Heart left ventricle (tissue), 16 donors: ENCODE measurements at regions not wholly inside any gene's neighbourhood (a gene's known extent, or its start where the extent isn't known, plus 50 kb on each side); places are given as distances from the start of the nearest gene placed in this dataset.

Source experiments
- ATAC-seq, 4 donors: fragments of 200-7000 bp; cut with Tn5 transposase; one replicate each; pipeline ENCODE4 v1.9.1; 2020 to 2022; ENCODE audit warnings: moderate library complexity in 4 of 4, mild to moderate bottlenecking in 3 of 4, moderate number of reproducible peaks in 1 of 4
- DNase-seq, 5 donors: peaks; one replicate each; pipeline ENCODE4 v3.0.0-alpha.2; 2020
- H3K27ac ChIP-seq, 12 donors: fragments of 200-600 bp; sonication (generic) in 4 of 12; one replicate each; pipeline versions ENCODE4 v1.5.0 to v1.8.0; 2016 to 2022; ENCODE audit warnings: mild to moderate bottlenecking in 2 of 12
- H3K27me3 ChIP-seq, 9 donors: fragments of 200-600 bp; sonication (generic) in 2 of 9; one replicate each; pipeline versions ENCODE4 v1.5.1 to v1.8.0; 2016 to 2022; ENCODE audit warnings: mild to moderate bottlenecking in 3 of 9
- H3K36me3 ChIP-seq, 9 donors: fragments of 200-600 bp; sonication (generic) in 2 of 9; one replicate each; pipeline versions ENCODE4 v1.5.0 to v1.8.0; 2018 to 2022; ENCODE audit warnings: mild to moderate bottlenecking in 2 of 9
- H3K4me1 ChIP-seq, 12 donors: fragments of 200-600 bp; sonication (generic) in 4 of 12; one replicate each; pipeline versions ENCODE4 v1.5.0 to v1.8.0; 2016 to 2022; ENCODE audit warnings: mild to moderate bottlenecking in 3 of 12
- H3K4me3 ChIP-seq, 12 donors: fragments of 200-600 bp; sonication (generic) in 4 of 12; one replicate each; pipeline versions ENCODE4 v1.5.0 to v1.8.0; 2017 to 2022; ENCODE audit warnings: mild to moderate bottlenecking in 9 of 12, moderate library complexity in 4 of 12
- H3K9me3 ChIP-seq, 12 donors: fragments of 200-600 bp; sonication (generic) in 4 of 12; one replicate each; pipeline versions ENCODE4 v1.5.0 to v1.8.0; 2016 to 2022; ENCODE audit warnings: mild to moderate bottlenecking in 1 of 12
- POLR2A ChIP-seq, 2 donors: fragments of 450-650 bp; IDR thresholded peaks; one replicate each; pipeline ENCODE4 v1.6.1; 2017; ENCODE audit warnings: antibody characterized with exemption in 2 of 2, mild to moderate bottlenecking in 2 of 2, moderate library complexity in 2 of 2
- WGBS, 4 donors: extraction: QIAGEN DNeasy Blood & Tissue Kit in 2 of 4; methylation state at CpG; one replicate each; pipeline versions ENCODE4 v1.1.5 to v1.1.7; 2013 to 2018; 5-methylcytosine and 5-hydroxymethylcytosine counted together
- intact Hi-C, 10 donors: fragments of 100-400 bp; cut with DNase I; formaldehyde crosslinking; loops; one replicate each; pipeline versions ENCODE4 v1.11.1 to v1.14.2; 2022
- TF ChIP-seq, protein P1 (sequence below), 12 donors: fragments of 200-600 bp; sonication (generic) in 4 of 12; IDR thresholded peaks; one replicate each; pipeline versions ENCODE4 v1.5.0 to v1.8.0; 2018 to 2022; ENCODE audit warnings: antibody characterized with exemption in 12 of 12, mild to moderate bottlenecking in 5 of 12
- donor health status: ischemic (EF 13 %, LVEDD 7.1; RV severe dilation, severe dysfunction).
- donor health status: healthy with polysubstance abuse.
- donor health status: DM: no; HTN: yes; CAD: no.
- donor health status: DM: no; HTN: no; CAD: no.
- donor health status: ischemic (EF 25% LVEDD 6.9; RV normal size, moderate dysfunction).
- donor health status: ischemic (EF 25% LVEDD 5.7; RV mildly dilated, moderate dysfunction).
- donor health status: healthy.
- donor health status: DM: yes; HTN: yes; CAD: no.
- donor health status: ischemic (EF 35%, LVEDD 5.7; RV mildly dilated, moderate dysfunction).
- donor health status: nonischemic (EF 11% LVEDD 7.7; RV severe dilation, severe dysfunction).
- donor health status: DM: yes; HTN: yes; CAD: no.
- donor health status: PGD.
- donor health status: ischemic (EF 29% LVEDD 5.4; RV normal size, mild dysfunction).
- donor health status: nonischemic (EF 23%, LVEDD 6.1; RV moderate dilation, normal function).

DNA sequence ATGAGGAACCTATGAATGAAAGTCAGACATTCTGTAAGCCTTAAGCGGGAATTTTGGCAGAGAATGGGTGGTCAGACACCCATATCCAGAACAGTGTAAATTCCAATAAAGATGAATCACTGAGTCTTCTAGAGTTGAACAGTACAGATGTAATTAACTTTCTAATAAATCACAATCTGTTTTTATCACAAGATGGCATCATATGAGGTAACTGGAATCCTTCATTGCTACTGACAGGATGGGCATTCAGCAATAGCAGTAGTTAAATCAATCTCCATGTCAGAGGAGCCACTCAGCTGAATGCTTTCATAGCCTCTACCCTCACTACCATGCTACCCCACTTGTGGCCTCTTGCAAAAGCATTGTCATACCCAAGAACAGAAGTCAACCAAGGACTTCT is 690.3 kb downstream of the AMY1C start:
- 82 to 97% (median 86%) methylated on average over 1 of the region's 1 CpG for WGBS, 4 donors
- no peaks in the 10 kb centered on the region for H3K36me3 ChIP-seq
- no peaks in the 10 kb centered on the region for H3K4me1 ChIP-seq
- no peak overlapping the region for H3K27ac ChIP-seq
- H3K9me3 ChIP-seq: peaks cover 0 to 8% (median 0%) of the 10 kb centered on the region in 12 donors
- ATAC-seq: no peak
- TF ChIP-seq POLR2A (IDR thresholded peaks at IDR 0.05): no peak
- TF ChIP-seq, protein P1, sequence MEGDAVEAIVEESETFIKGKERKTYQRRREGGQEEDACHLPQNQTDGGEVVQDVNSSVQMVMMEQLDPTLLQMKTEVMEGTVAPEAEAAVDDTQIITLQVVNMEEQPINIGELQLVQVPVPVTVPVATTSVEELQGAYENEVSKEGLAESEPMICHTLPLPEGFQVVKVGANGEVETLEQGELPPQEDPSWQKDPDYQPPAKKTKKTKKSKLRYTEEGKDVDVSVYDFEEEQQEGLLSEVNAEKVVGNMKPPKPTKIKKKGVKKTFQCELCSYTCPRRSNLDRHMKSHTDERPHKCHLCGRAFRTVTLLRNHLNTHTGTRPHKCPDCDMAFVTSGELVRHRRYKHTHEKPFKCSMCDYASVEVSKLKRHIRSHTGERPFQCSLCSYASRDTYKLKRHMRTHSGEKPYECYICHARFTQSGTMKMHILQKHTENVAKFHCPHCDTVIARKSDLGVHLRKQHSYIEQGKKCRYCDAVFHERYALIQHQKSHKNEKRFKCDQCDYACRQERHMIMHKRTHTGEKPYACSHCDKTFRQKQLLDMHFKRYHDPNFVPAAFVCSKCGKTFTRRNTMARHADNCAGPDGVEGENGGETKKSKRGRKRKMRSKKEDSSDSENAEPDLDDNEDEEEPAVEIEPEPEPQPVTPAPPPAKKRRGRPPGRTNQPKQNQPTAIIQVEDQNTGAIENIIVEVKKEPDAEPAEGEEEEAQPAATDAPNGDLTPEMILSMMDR (IDR thresholded peaks at IDR 0.05): no peak
- intact Hi-C loops: no loop called here
- H3K27me3 ChIP-seq: no peaks in the 10 kb centered on the region
- DNase-seq: no peak
- H3K4me3 ChIP-seq: no peak overlapping the region

DNA sequence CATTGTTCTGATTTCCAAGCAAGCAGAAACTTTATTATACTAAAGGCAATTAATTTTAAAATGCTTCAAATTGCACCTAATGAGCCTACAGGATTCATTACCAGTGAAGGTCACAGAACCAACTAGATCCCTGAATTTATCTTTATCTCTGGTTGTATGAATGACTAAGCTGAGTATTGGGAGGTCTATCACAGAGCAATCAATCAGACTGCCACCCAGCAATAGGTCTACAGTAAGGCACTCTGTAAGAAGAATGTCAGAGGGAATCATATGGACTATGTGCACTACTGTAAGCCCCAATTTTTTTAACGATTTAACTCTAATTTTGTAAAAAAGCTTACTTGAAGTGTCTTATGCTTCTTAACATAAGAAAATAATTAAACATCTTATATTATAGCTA is 707.0 kb downstream of the AMY1C start:
- H3K4me3 ChIP-seq: no peak overlapping the region
- no peaks in the 10 kb centered on the region for H3K36me3 ChIP-seq
- H3K9me3 ChIP-seq: peaks cover 0 to 57% (median 15%) of the 10 kb centered on the region in 12 donors
- 82 to 89% (median 85%) methylated on average over 1 of the region's 1 CpG for WGBS, 4 donors
- no peak for ATAC-seq
- TF ChIP-seq, protein P1 (IDR thresholded peaks at IDR 0.05): no peak
- no peak for TF ChIP-seq POLR2A (IDR thresholded peaks at IDR 0.05)
- intact Hi-C loops: no loop called here
- H3K4me1 ChIP-seq: no peaks in the 10 kb centered on the region
- H3K27ac ChIP-seq: no peak overlapping the region
- DNase-seq: no peak
- no peaks in the 10 kb centered on the region for H3K27me3 ChIP-seq

DNA sequence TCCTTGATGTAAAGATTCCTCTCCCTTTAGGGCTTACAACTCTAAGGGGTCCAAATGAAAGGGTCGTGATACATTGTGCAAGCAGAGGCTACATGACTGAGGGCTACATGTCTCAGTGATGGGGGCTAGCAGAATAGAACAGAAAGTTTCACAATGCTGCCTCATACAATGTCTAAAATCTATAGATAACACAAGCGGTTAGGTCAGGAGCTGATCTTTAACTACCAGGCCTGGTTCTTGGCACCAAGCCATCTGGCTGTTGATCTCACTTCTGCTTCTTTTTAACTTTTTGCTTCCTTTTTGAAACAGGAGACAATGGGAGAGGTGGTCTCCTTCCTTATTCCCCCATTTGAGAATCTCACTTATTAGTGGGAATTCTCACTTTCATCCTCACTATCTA is 710.2 kb downstream of the AMY1C start:
- no peaks in the 10 kb centered on the region for H3K4me1 ChIP-seq
- no peak overlapping the region for H3K27ac ChIP-seq
- no peaks in the 10 kb centered on the region for H3K36me3 ChIP-seq
- no peak for ATAC-seq
- no peak for DNase-seq
- no peaks in the 10 kb centered on the region for H3K27me3 ChIP-seq
- TF ChIP-seq, protein P1 (IDR thresholded peaks at IDR 0.05): no peak
- no peak for TF ChIP-seq POLR2A (IDR thresholded peaks at IDR 0.05)
- no peak overlapping the region for H3K4me3 ChIP-seq
- intact Hi-C loops: no loop called here
- peaks cover 0 to 55% (median 14%) of the 10 kb centered on the region in 12 donors for H3K9me3 ChIP-seq
- WGBS, 4 donors: 59 to 67% (median 63%) methylated on average over 2 of the region's 2 CpGs

DNA sequence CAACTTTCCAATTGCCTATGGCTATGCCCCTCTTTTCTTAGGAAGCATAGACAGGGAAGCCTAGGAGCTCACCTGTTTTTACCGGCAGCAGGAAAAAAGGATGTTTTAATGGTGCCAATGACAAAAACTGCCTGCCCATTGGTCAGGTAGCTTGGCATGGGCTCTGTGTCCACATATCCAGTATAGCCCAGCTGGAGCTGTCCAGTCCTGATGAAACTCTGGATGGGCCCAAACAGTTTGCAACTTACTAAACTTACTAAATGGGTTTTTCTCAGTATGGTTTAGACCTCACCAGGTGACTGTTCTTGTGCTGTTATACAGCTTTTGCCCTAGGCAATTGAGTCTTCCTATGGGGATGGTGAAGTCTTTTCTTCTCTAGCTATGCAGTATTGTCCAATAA is 711.2 kb downstream of the AMY1C start:
- ATAC-seq: no peak
- intact Hi-C loops: no loop called here
- H3K27me3 ChIP-seq: no peaks in the 10 kb centered on the region
- H3K4me3 ChIP-seq: no peak overlapping the region
- TF ChIP-seq POLR2A (IDR thresholded peaks at IDR 0.05): no peak
- TF ChIP-seq, protein P1 (IDR thresholded peaks at IDR 0.05): no peak
- no peaks in the 10 kb centered on the region for H3K36me3 ChIP-seq
- 92 to 100% (median 95%) methylated on average over 1 of the region's 1 CpG for WGBS, 4 donors
- peaks cover 0 to 56% (median 14%) of the 10 kb centered on the region in 12 donors for H3K9me3 ChIP-seq
- no peaks in the 10 kb centered on the region for H3K4me1 ChIP-seq
- H3K27ac ChIP-seq: no peak overlapping the region
- no peak for DNase-seq
